Neuronal stem cell (in vitro differentiated cells): ENCODE measurements at regions not wholly inside any gene's neighbourhood (a gene's known extent, or its start where the extent isn't known, plus 50 kb on each side); places are given as distances from the start of the nearest gene placed in this dataset.

Experiments
- DNase-seq: peaks from one replicate; pipeline ENCODE4 v3.0.0-alpha.2; 2013; ENCODE audit warnings: low spot score
- H2AFZ ChIP-seq: one replicate; pipeline ENCODE4 v1.6.1; 2013; ENCODE audit warnings: mild to moderate bottlenecking, low read length, inconsistent platforms
- H2AK5ac ChIP-seq: 2 replicates; pipeline ENCODE4 v1.6.1; 2013; ENCODE audit warnings: low read depth, mild to moderate bottlenecking, inconsistent platforms, low read length, moderate library complexity, mixed read lengths
- H2BK120ac ChIP-seq: 2 replicates; pipeline ENCODE4 v1.6.1; 2013; ENCODE audit warnings: low read depth, mild to moderate bottlenecking, inconsistent platforms, low read length, moderate library complexity, mixed read lengths
- H2BK12ac ChIP-seq: one replicate; pipeline ENCODE4 v1.6.1; 2013; ENCODE audit warnings: low read length, inconsistent platforms
- H2BK15ac ChIP-seq: 2 replicates; pipeline ENCODE4 v1.6.1; 2013; ENCODE audit warnings: mild to moderate bottlenecking, low read length, inconsistent platforms, mixed read lengths
- H2BK5ac ChIP-seq: one replicate; pipeline ENCODE4 v1.6.1; 2013; ENCODE audit warnings: inconsistent platforms, mild to moderate bottlenecking, low read length, moderate library complexity
- H3K14ac ChIP-seq: one replicate; pipeline ENCODE4 v1.6.1; 2013; ENCODE audit warnings: low read length, inconsistent platforms
- H3K18ac ChIP-seq: 2 replicates; pipeline ENCODE4 v1.6.1; 2013; ENCODE audit warnings: low read length, inconsistent platforms
- H3K23ac ChIP-seq: 2 replicates; pipeline ENCODE4 v1.6.1; 2013; ENCODE audit warnings: low read depth, mild to moderate bottlenecking, mixed read lengths, low read length, inconsistent platforms; ENCODE audit not compliant: poor library complexity
- H3K27ac ChIP-seq: replicated peaks from 3 replicates; pipeline ENCODE4 v1.5.1; 2013; ENCODE audit warnings: low read length, inconsistent platforms
- H3K27me3 ChIP-seq, 3 experiments: 2 replicates each; pipeline ENCODE4 v1.6.1; 2013; ENCODE audit warnings: low read length in 3 of 3, mild to moderate bottlenecking in 2 of 3, inconsistent platforms in 1 of 3, low read depth in 1 of 3, mixed read lengths in 1 of 3, moderate library complexity in 1 of 3; ENCODE audit not compliant: control insufficient read depth in 3 of 3, insufficient read depth in 3 of 3
- H3K36me3 ChIP-seq, 2 donors: replicated peaks in 1 of 2; 2 replicates each; pipeline ENCODE4 v1.6.1; 2013; ENCODE audit warnings: low read length in 2 of 2; ENCODE audit not compliant: control insufficient read depth in 2 of 2, insufficient read depth in 2 of 2
- H3K4ac ChIP-seq: 2 replicates; pipeline ENCODE4 v1.6.1; 2013; ENCODE audit warnings: inconsistent platforms, mild to moderate bottlenecking, low read length, moderate library complexity
- H3K4me1 ChIP-seq, 2 donors: 1 replicate in 1 of 2; 2 replicates in 1 of 2; pipeline ENCODE4 v1.6.1; 2013; ENCODE audit warnings: low read length in 2 of 2, low read depth in 1 of 2; ENCODE audit not compliant: control insufficient read depth in 2 of 2, insufficient read depth in 1 of 2
- H3K4me2 ChIP-seq: one replicate; pipeline ENCODE4 v1.6.1; 2013; ENCODE audit warnings: mild to moderate bottlenecking, low read length, inconsistent platforms; ENCODE audit not compliant: insufficient read depth, poor library complexity, severe bottlenecking
- H3K4me3 ChIP-seq, 2 donors: 2 replicates each; pipeline ENCODE4 v1.5.1; 2013; ENCODE audit warnings: low read length in 2 of 2, mild to moderate bottlenecking in 2 of 2, inconsistent platforms in 1 of 2, moderate library complexity in 1 of 2
- H3K79me1 ChIP-seq: one replicate; pipeline ENCODE4 v1.6.1; 2013; ENCODE audit warnings: low read depth, mild to moderate bottlenecking, inconsistent platforms, low read length, moderate library complexity
- H3K9ac ChIP-seq: one replicate; pipeline ENCODE4 v1.6.1; 2013; ENCODE audit warnings: mild to moderate bottlenecking, low read depth, low read length, inconsistent platforms; ENCODE audit not compliant: poor library complexity
- H3K9me3 ChIP-seq, 2 donors: replicated peaks in 1 of 2; 2 replicates each; pipeline versions ENCODE3 to v1.6.1; 2013; ENCODE audit warnings: low read length in 2 of 2, mild to moderate bottlenecking in 2 of 2, inconsistent platforms in 1 of 2, low read depth in 1 of 2, mixed read lengths in 1 of 2, moderate library complexity in 1 of 2; ENCODE audit not compliant: control insufficient read depth in 2 of 2, insufficient read depth in 1 of 2
- H4K8ac ChIP-seq: one replicate; pipeline ENCODE4 v1.6.1; 2013; ENCODE audit warnings: low read depth, mild to moderate bottlenecking, inconsistent platforms, low read length, moderate library complexity
- H4K91ac ChIP-seq: one replicate; pipeline ENCODE4 v1.6.1; 2013; ENCODE audit warnings: low read length, low read depth, mild to moderate bottlenecking, inconsistent platforms; ENCODE audit not compliant: poor library complexity
- WGBS, 2 donors: extraction: QIAGEN DNeasy Blood & Tissue Kit; methylation state at CpG; one replicate each; pipeline ENCODE4 v1.1.7; 2013; ENCODE audit warnings: missing lambda C conversion rate in 2 of 2, mixed read lengths in 1 of 2; ENCODE audit not compliant: insufficient read length in 2 of 2, insufficient replicate concordance in 1 of 2; ENCODE audit errors: extremely low coverage in 2 of 2; 5-methylcytosine and 5-hydroxymethylcytosine counted together

GRCh38 chr21:25273959-25274358 lies 333.3 kb downstream of the MRPL39 start:
- no CpG with 5 or more reads among the region's 1 CpG for WGBS, 2 donors
- Histone ChIP-seq H2AK5ac (no peak overlapping the region), H2BK5ac (no peak overlapping the region), H3K4me2 (no peak overlapping the region), H3K23ac (no peak overlapping the region), H3K4me3 (no peak overlapping the region), H3K4ac (no peak overlapping the region), H3K18ac (no peak overlapping the region), H3K27me3 (no peaks in the 10 kb centered on the region), H2BK12ac (no peak overlapping the region), H3K36me3 (no peaks in the 10 kb centered on the region), H3K14ac (no peak overlapping the region), H3K9ac (no peak overlapping the region), H3K4me1 (no peaks in the 10 kb centered on the region), H2AFZ (no peak overlapping the region), H2BK120ac (no peak overlapping the region), H4K8ac (no peak overlapping the region), H4K91ac (no peak overlapping the region), H2BK15ac (no peak overlapping the region), H3K79me1 (no peaks in the 10 kb centered on the region), H3K27ac (no peak overlapping the region), H3K9me3 (no peaks in the 10 kb centered on the region)
- no peak for DNase-seq

- Histone ChIP-seq H3K18ac (no peak overlapping the region), H3K27me3 (no peaks in the 10 kb centered on the region), H3K4me3 (no peak overlapping the region), H4K91ac (no peak overlapping the region), H3K4me2 (no peak overlapping the region), H3K4me1 (peaks cover 0 to 2% of the 10 kb centered on the region in 2 donors), H2BK12ac (no peak overlapping the region), H3K4ac (no peak overlapping the region), H2AK5ac (no peak overlapping the region), H2BK120ac (no peak overlapping the region), H2BK15ac (no peak overlapping the region), H3K79me1 (no peaks in the 10 kb centered on the region), H3K27ac (no peak overlapping the region), H3K36me3 (no peaks in the 10 kb centered on the region), H2AFZ (no peak overlapping the region), H4K8ac (no peak overlapping the region), H3K9ac (no peak overlapping the region), H2BK5ac (no peak overlapping the region), H3K14ac (no peak overlapping the region), H3K23ac (no peak overlapping the region), H3K9me3 (no peaks in the 10 kb centered on the region)
- DNase-seq: no peak
- WGBS, 2 donors: no CpG with 5 or more reads among the region's 5 CpGs
These were observed 352.6 kb downstream of the MRPL39 start for GRCh38 chr21:25254491-25255174.

GRCh38 chr21:25246546-25246945 lies 360.7 kb downstream of the MRPL39 start:
- no peaks in the 10 kb centered on the region for H3K27me3 ChIP-seq
- H2AK5ac ChIP-seq: no peak overlapping the region
- no peak overlapping the region for H3K14ac ChIP-seq
- no peak overlapping the region for H3K23ac ChIP-seq
- no peak overlapping the region for H2BK15ac ChIP-seq
- no peaks in the 10 kb centered on the region for H3K36me3 ChIP-seq
- H3K4me2 ChIP-seq: no peak overlapping the region
- no peak overlapping the region for H4K91ac ChIP-seq
- no peaks in the 10 kb centered on the region for H3K4me1 ChIP-seq
- no peak for DNase-seq
- H3K27ac ChIP-seq: no peak overlapping the region
- no peak overlapping the region for H3K9ac ChIP-seq
- no peak overlapping the region for H3K4ac ChIP-seq
- no peak overlapping the region for H2BK12ac ChIP-seq
- no peak overlapping the region for H3K4me3 ChIP-seq
- no peaks in the 10 kb centered on the region for H3K9me3 ChIP-seq
- no peak overlapping the region for H2BK120ac ChIP-seq
- no peak overlapping the region for H2BK5ac ChIP-seq
- H4K8ac ChIP-seq: no peak overlapping the region
- H3K18ac ChIP-seq: no peak overlapping the region
- H2AFZ ChIP-seq: no peak overlapping the region
- no peaks in the 10 kb centered on the region for H3K79me1 ChIP-seq
- WGBS, 2 donors: no CpG with 5 or more reads among the region's 1 CpG

GRCh38 chr21:25244735-25245134 lies 362.5 kb downstream of the MRPL39 start:
- WGBS, 2 donors: no CpG with 5 or more reads among the region's 1 CpG
- no peak overlapping the region for H3K14ac ChIP-seq

More at GRCh38 chr21:25244735-25245134, 362.5 kb downstream of the MRPL39 start:
- Histone ChIP-seq H3K4ac (no peak overlapping the region), H2AK5ac (no peak overlapping the region), H2BK12ac (no peak overlapping the region), H3K27ac (no peak overlapping the region), H3K4me2 (no peak overlapping the region), H3K79me1 (no peaks in the 10 kb centered on the region), H3K18ac (no peak overlapping the region), H4K91ac (no peak overlapping the region), H2BK120ac (no peak overlapping the region), H3K9me3 (no peaks in the 10 kb centered on the region), H2BK5ac (no peak overlapping the region), H3K4me3 (no peak overlapping the region), H3K23ac (no peak overlapping the region), H3K9ac (no peak overlapping the region), H2BK15ac (no peak overlapping the region), H3K36me3 (no peaks in the 10 kb centered on the region), H3K27me3 (no peaks in the 10 kb centered on the region), H3K4me1 (no peaks in the 10 kb centered on the region), H2AFZ (no peak overlapping the region), H4K8ac (no peak overlapping the region)
- DNase-seq: no peak
